GM21423 (cell line): ENCODE measurements at regions not wholly inside any gene's neighbourhood (a gene's known extent, or its start where the extent isn't known, plus 50 kb on each side); places are given as distances from the start of the nearest gene placed in this dataset.
"Not testable (repeated sequence)": the region's sequence is repeated elsewhere in the genome, so short reads cannot be mapped to it uniquely, and the experiment has no call there.

Source experiments
- ATAC-seq: cut with Tn5 transposase; IDR thresholded peaks from one replicate; pipeline ENCODE4 v1.9.1; 2021; ENCODE audit warnings: mild to moderate bottlenecking, moderate library complexity; ENCODE audit not compliant: unreplicated experiment

GRCh38 chr4:64737026-64737853 is 328.0 kb upstream of the TECRL start:
- ATAC-seq: no peak

- no peak for ATAC-seq
Observed at GRCh38 chr4:64729561-64729960, 320.3 kb upstream of the TECRL start.

GRCh38 chr4:64727960-64728359 is 318.7 kb upstream of the TECRL start:
- ATAC-seq: no peak

GRCh38 chr4:64727391-64727790 is 318.1 kb upstream of the TECRL start:
- not testable (repeated sequence) for ATAC-seq

GRCh38 chr4:64724689-64725088 is 315.4 kb upstream of the TECRL start:
- ATAC-seq: no peak

- ATAC-seq: no peak
Observed at GRCh38 chr4:64721106-64721505, 311.9 kb upstream of the TECRL start.

- no peak for ATAC-seq
Observed at GRCh38 chr4:64718091-64718490, 308.8 kb upstream of the TECRL start.

- no peak for ATAC-seq
Observed at GRCh38 chr4:64715741-64716140, 306.5 kb upstream of the TECRL start.

- ATAC-seq: no peak
Observed at GRCh38 chr4:64713256-64713840, 304.1 kb upstream of the TECRL start.

- no peak for ATAC-seq
Observed at GRCh38 chr4:64712590-64712989, 303.3 kb upstream of the TECRL start.

- no peak for ATAC-seq
Observed at GRCh38 chr4:64705989-64706388, 296.7 kb upstream of the TECRL start.

GRCh38 chr4:64698171-64698570 is 288.9 kb upstream of the TECRL start:
- no peak for ATAC-seq

- no peak for ATAC-seq
Observed at GRCh38 chr4:64682946-64683345, 273.7 kb upstream of the TECRL start.

GRCh38 chr4:64682481-64682880 is 273.2 kb upstream of the TECRL start:
- no peak for ATAC-seq

GRCh38 chr4:64673121-64673520 is 263.9 kb upstream of the TECRL start:
- not testable (repeated sequence) for ATAC-seq

- no peak for ATAC-seq
Observed at GRCh38 chr4:64670647-64671046, 261.4 kb upstream of the TECRL start.

GRCh38 chr4:64643841-64644240 is 234.6 kb upstream of the TECRL start:
- ATAC-seq: no peak

GRCh38 chr4:64642936-64643335 is 233.7 kb upstream of the TECRL start:
- no peak for ATAC-seq

- ATAC-seq: not testable (repeated sequence)
Observed at GRCh38 chr4:64640402-64640801, 231.2 kb upstream of the TECRL start.

- no peak for ATAC-seq
Observed at GRCh38 chr4:64625438-64625837, 216.2 kb upstream of the TECRL start.

- no peak for ATAC-seq
Observed at GRCh38 chr4:64617800-64618199, 208.6 kb upstream of the TECRL start.

GRCh38 chr4:64614276-64614675 is 205.0 kb upstream of the TECRL start:
- ATAC-seq: no peak

- no peak for ATAC-seq
Observed at GRCh38 chr4:64613046-64613445, 203.8 kb upstream of the TECRL start.
